ENCODE measurements at regions not wholly inside any gene's neighbourhood (a gene's known extent, or its start where the extent isn't known, plus 50 kb on each side); places are given as distances from the start of the nearest gene placed in this dataset.
"Not testable (repeated sequence)": the region's sequence is repeated elsewhere in the genome, so short reads cannot be mapped to it uniquely, and the experiment has no call there.

DNA sequence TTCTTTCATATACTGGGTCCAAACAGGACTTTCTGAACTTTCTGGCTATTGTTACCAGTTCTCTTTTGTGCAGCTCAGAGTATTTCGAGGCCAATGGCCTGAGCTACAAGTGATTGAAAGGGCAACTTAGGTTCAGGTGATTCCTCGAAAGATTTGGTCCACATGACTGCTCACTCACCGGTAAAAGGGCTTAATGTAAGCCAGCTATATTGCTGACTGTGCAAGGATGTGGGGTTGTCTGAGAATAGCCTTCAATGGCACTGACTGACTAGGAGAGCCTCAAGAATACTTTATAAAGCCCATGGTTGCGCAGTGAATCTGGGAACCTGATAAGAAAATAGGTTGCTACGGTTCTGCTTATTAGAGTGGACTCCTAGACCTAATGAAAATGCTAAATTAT lies 269.0 kb downstream of the SEC16B start:
- DNase-seq = no peak
- Mint-ChIP-seq H3K36me3 (ENCODE audit: low read depth) (no peaks in the 10 kb centered on the region), H3K27me3 (ENCODE audit: insufficient read depth) (no peaks in the 10 kb centered on the region; the same call in 1 of the 2 replicates), H3K9me3 (no peaks in the 10 kb centered on the region), H3K4me1 (ENCODE audit: low read depth) (no peaks in the 10 kb centered on the region), H3K27ac (no peak overlapping the region), H3K4me3 (no peak overlapping the region)
- TF ChIP-seq, protein P1, sequence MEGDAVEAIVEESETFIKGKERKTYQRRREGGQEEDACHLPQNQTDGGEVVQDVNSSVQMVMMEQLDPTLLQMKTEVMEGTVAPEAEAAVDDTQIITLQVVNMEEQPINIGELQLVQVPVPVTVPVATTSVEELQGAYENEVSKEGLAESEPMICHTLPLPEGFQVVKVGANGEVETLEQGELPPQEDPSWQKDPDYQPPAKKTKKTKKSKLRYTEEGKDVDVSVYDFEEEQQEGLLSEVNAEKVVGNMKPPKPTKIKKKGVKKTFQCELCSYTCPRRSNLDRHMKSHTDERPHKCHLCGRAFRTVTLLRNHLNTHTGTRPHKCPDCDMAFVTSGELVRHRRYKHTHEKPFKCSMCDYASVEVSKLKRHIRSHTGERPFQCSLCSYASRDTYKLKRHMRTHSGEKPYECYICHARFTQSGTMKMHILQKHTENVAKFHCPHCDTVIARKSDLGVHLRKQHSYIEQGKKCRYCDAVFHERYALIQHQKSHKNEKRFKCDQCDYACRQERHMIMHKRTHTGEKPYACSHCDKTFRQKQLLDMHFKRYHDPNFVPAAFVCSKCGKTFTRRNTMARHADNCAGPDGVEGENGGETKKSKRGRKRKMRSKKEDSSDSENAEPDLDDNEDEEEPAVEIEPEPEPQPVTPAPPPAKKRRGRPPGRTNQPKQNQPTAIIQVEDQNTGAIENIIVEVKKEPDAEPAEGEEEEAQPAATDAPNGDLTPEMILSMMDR (IDR thresholded peaks at IDR 0.05) = no peak

DNA sequence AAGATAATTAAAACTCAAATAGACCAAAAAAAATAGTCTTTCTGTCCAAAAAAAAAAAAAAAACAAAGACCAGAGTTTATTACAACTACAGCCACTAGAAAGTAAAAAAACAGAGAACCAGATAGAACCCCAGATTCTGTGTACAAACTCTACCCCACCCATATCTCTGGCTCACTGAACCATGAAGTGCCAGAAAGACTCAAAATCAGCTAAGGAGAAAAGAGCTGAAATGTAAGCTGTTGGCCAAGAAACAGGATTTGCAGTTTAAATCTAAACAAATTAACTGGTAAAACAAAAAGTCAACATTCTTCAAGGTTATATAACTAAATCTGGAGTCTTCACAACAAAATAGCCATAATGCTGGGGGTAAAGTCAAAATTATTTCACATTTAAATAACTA lies 278.9 kb downstream of the SEC16B start:
- no peak overlapping the region for H3K27ac Mint-ChIP-seq
- no peaks in the 10 kb centered on the region; the same call in none of the 2 replicates for H3K27me3 Mint-ChIP-seq (ENCODE audit: insufficient read depth)
- H3K36me3 Mint-ChIP-seq (ENCODE audit: low read depth) = no peaks in the 10 kb centered on the region
- H3K4me1 Mint-ChIP-seq (ENCODE audit: low read depth) = no peaks in the 10 kb centered on the region
- H3K4me3 Mint-ChIP-seq = no peak overlapping the region
- DNase-seq = no peak
- H3K9me3 Mint-ChIP-seq = peaks cover 46% of the 10 kb centered on the region
- TF ChIP-seq, protein P1 (IDR thresholded peaks at IDR 0.05) = no peak

DNA sequence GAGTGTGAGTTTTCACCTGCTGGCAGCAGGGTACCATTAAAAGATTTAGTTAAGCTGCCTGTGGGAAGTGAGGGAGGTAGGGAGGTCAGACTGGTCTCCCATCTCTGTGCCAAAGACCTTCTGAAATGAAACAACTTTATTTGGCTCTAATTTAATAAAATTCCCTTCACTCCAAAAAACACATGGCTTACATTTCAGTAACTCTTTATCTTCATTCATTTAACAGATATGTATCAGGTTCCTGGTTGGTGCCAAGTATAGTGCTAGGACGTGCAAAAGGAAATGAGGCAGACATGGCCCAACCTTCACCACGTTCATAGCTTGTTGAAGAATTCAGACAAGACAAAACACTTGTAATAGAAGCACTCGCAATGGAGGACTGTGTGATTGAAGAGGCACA lies 282.3 kb downstream of the SEC16B start:
- no peak overlapping the region for H3K27ac Mint-ChIP-seq
- H3K36me3 Mint-ChIP-seq (ENCODE audit: low read depth) = no peaks in the 10 kb centered on the region
- no peaks in the 10 kb centered on the region for H3K4me1 Mint-ChIP-seq (ENCODE audit: low read depth)
- H3K27me3 Mint-ChIP-seq (ENCODE audit: insufficient read depth) = no peaks in the 10 kb centered on the region; the same call in none of the 2 replicates
- no peak for DNase-seq
- H3K4me3 Mint-ChIP-seq = no peak overlapping the region
- H3K9me3 Mint-ChIP-seq = peaks cover 40% of the 10 kb centered on the region
- TF ChIP-seq, protein P1 (IDR thresholded peaks at IDR 0.05) = no peak

DNA sequence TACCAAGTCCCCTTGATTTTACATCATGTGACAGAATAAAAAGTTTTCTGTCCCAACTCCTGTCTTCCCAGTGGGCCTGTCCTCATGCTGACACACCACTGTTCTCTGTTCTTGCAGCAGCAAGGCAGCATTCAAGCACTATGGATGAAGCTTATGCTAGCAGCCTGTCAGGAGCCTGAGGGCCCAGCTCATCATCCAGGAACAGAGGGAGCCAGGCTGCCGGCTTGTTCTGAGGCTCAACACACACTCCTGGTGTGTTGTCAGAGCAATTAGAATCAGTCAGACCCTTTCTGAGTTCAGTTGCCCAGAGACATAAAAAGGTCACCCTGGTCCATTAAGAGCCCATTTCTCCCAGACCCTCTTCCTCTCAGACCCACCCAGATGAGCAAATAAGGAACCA lies 282.9 kb downstream of the SEC16B start:
- no peaks in the 10 kb centered on the region for H3K4me1 Mint-ChIP-seq (ENCODE audit: low read depth)
- no peak overlapping the region for H3K27ac Mint-ChIP-seq
- DNase-seq = no peak
- H3K27me3 Mint-ChIP-seq (ENCODE audit: insufficient read depth) = no peaks in the 10 kb centered on the region; the same call in none of the 2 replicates
- no peaks in the 10 kb centered on the region for H3K36me3 Mint-ChIP-seq (ENCODE audit: low read depth)
- H3K4me3 Mint-ChIP-seq = no peak overlapping the region
- peaks cover 34% of the 10 kb centered on the region for H3K9me3 Mint-ChIP-seq
- TF ChIP-seq, protein P1 (IDR thresholded peaks at IDR 0.05) = no peak

DNA sequence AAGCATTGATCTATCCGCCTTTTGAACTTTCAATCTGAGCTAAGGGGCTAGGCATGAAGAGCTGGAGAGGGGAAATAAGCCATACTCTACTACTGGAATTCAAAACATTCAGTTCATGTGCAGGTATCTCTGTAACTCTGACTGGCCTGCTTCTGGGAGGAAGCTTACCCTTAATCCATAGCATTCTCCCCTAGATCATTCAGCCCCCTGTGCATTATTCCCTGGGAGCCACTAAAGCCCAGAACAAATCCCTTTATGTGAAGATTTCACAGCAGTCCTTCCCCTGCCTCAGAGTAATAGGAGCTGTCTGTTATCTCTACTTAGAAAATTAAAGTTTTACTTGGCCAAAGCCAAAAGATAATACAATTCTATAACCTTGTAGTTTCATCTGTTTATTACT lies 300.7 kb downstream of the SEC16B start:
- Mint-ChIP-seq H3K27me3 (ENCODE audit: insufficient read depth) (peaks cover 2% of the 10 kb centered on the region), H3K4me1 (ENCODE audit: low read depth) (no peaks in the 10 kb centered on the region), H3K27ac (no peak overlapping the region), H3K4me3 (no peak overlapping the region), H3K36me3 (ENCODE audit: low read depth) (no peaks in the 10 kb centered on the region), H3K9me3 (no peaks in the 10 kb centered on the region; the same call in 1 of the 2 replicates)
- DNase-seq = no peak
- TF ChIP-seq, protein P1 (IDR thresholded peaks at IDR 0.05) = no peak

DNA sequence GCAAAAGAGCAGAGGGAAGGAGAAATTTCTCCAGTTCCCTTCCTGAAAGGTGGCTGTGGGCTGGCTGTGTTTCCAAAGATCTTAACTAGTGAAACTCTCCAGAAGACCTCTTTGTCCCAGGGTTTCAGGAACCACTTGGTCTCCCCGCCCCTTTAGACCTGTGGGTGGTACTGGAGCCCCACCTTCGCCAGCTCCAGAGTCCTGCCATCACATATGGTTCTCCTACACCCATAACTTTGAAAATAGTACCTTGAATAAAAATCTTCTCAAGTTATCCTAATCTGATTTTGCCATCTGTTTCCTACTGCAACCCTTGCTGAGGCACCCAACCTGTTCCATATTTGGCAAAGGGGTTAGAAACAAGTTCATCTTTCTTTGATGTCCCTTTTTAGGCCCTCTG lies 303.9 kb downstream of the SEC16B start:
- TF ChIP-seq, protein P1 (IDR thresholded peaks at IDR 0.05) = no peak
- Mint-ChIP-seq H3K4me3 (no peak overlapping the region), H3K27me3 (ENCODE audit: insufficient read depth) (peaks cover 2% of the 10 kb centered on the region; the same call in 1 of the 2 replicates), H3K36me3 (ENCODE audit: low read depth) (no peaks in the 10 kb centered on the region), H3K27ac (no peak overlapping the region), H3K9me3 (no peaks in the 10 kb centered on the region; the same call in 1 of the 2 replicates), H3K4me1 (ENCODE audit: low read depth) (no peaks in the 10 kb centered on the region)
- DNase-seq = no peak

DNA sequence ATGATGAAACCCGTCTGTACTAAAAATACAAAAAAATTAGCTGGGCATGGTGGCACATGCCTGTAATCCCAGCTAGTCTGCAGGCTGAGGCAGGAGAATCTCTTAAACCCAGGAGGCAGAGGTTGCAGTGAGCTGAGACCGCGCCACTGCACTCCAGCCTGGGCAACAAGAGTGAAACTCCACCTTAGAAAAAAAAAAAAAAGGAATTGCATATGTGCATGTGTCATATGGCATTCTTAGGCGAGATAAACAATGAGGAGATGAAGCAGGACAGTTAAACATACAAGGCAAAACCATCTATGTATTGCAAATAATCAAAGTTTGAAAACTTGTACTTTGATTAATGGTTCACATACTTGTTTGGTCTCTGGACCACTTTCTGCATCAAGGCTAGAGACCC lies 305.1 kb downstream of the SEC16B start:
- H3K4me3 Mint-ChIP-seq; DNase-seq; H3K36me3 Mint-ChIP-seq (ENCODE audit: low read depth); H3K27ac Mint-ChIP-seq; H3K9me3 Mint-ChIP-seq; H3K4me1 Mint-ChIP-seq (ENCODE audit: low read depth); H3K27me3 Mint-ChIP-seq (ENCODE audit: insufficient read depth): not testable (repeated sequence)
